Gastroesophageal sphincter (tissue), 4 donors: ENCODE measurements at regions not wholly inside any gene's neighbourhood (a gene's known extent, or its start where the extent isn't known, plus 50 kb on each side); places are given as distances from the start of the nearest gene placed in this dataset.

Experiments
- ATAC-seq: fragments of 150-250 bp; one replicate; pipeline ENCODE4 v1.9.1; 2016; ENCODE audit warnings: mild to moderate bottlenecking, moderate library complexity
- H3K27ac ChIP-seq, 4 donors: fragments of 200-600 bp; sonication (generic) in 3 of 4; 1 replicate in 3 of 4; 2 replicates in 1 of 4; pipeline ENCODE4 v1.5.1; 2016 to 2019
- H3K27me3 ChIP-seq: fragments of 200-600 bp; sonication (generic); one replicate; pipeline ENCODE4 v1.5.1; 2019
- H3K36me3 ChIP-seq, 2 donors: fragments of 200-600 bp; sonication (generic); one replicate each; pipeline ENCODE4 v1.5.1; 2019; ENCODE audit warnings: control low read depth in 1 of 2
- H3K4me1 ChIP-seq, 3 donors: fragments of 200-600 bp; sonication (generic); 1 replicate in 2 of 3; 2 replicates in 1 of 3; pipeline ENCODE4 v1.5.1; 2016 to 2019; ENCODE audit warnings: control low read depth in 2 of 3
- H3K4me3 ChIP-seq, 2 donors: fragments of 200-600 bp; sonication (generic); one replicate each; pipeline ENCODE4 v1.5.1; 2019; ENCODE audit warnings: mild to moderate bottlenecking in 1 of 2, moderate library complexity in 1 of 2
- H3K9me3 ChIP-seq, 3 donors: fragments of 200-600 bp; sonication (generic); one replicate each; pipeline ENCODE4 v1.5.1; 2017 to 2019; ENCODE audit warnings: control low read depth in 2 of 3
- CTCF ChIP-seq, 4 experiments: fragments of 200-600 bp in 2 of 4; fragments of 450-650 bp in 2 of 4; sonication (generic) in 1 of 4; IDR thresholded peaks; one replicate each; pipeline ENCODE4 v1.5.1; 2017 to 2019; ENCODE audit warnings: antibody characterized with exemption in 4 of 4, mild to moderate bottlenecking in 2 of 4, moderate library complexity in 2 of 4
- EP300 ChIP-seq: sonication (generic); formaldehyde crosslinking; IDR thresholded peaks from one replicate; pipeline ENCODE4 v1.6.1; 2017; ENCODE audit warnings: antibody characterized with exemption, mild to moderate bottlenecking
- POLR2A ChIP-seq, 2 donors: fragments of 450-650 bp; IDR thresholded peaks; one replicate each; pipeline ENCODE4 v1.6.1; 2017; ENCODE audit warnings: antibody characterized with exemption in 2 of 2, mild to moderate bottlenecking in 2 of 2, moderate library complexity in 1 of 2
- POLR2AphosphoS5 ChIP-seq: sonication (generic); formaldehyde crosslinking; IDR thresholded peaks from one replicate; pipeline ENCODE4 v1.6.1; 2017; ENCODE audit warnings: antibody characterized with exemption
- WGBS, 2 donors: methylation state at CpG; one replicate each; pipeline ENCODE4 v1.1.5; 2018; ENCODE audit warnings: low coverage in 1 of 2; 5-methylcytosine and 5-hydroxymethylcytosine counted together

DNA sequence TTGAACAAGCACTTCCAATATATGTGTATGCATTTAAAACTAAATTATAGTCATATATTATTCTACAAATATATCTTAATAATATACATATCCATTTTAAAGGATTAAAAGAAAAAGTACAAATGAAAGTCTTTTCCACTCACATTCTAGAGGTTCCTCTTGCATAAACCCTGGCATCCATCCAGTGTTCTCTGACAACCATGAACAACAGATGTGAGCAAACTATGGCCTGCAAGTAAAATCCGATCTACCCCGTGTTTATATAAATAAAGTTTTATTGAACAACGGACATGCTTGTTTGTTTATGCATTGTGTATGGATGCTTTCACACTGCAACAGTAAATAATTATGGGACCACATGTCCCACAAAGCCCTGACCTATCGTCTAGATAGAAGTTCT lies 1122.3 kb downstream of the EPHA7 start:
- Histone ChIP-seq H3K27me3 (no peaks in the 10 kb centered on the region), H3K9me3 (no peaks in the 10 kb centered on the region), H3K27ac (no peak overlapping the region), H3K4me1 (no peaks in the 10 kb centered on the region), H3K36me3 (no peaks in the 10 kb centered on the region), H3K4me3 (no peak overlapping the region)
- TF ChIP-seq POLR2AphosphoS5 (no peak), EP300 (no peak), CTCF (IDR thresholded peaks at IDR 0.05) (no peak), POLR2A (IDR thresholded peaks at IDR 0.05) (no peak)
- 65% methylated on average over 4 of the region's 4 CpGs for WGBS, 2 donors
- no peak for ATAC-seq

DNA sequence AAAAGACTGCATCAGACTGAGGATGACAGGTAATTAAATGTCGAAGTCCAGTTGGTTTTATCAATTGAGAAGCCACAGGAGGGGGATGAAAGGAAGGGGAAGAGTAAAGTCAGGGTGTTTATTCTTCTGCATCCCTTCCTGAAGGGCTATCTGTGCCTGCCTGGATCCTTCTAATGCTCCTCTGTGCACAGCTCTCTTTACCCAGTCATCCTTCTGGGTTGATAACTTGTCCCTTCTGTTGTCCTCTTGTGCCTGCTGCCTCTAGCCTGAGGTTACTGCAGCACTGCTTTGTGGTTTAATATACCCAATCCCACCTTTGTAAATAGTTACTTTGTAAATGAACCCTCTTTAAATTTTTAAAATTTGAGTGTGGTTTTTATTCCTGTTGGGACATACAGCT lies 1127.3 kb downstream of the EPHA7 start:
- WGBS, 2 donors, result 15 to 40% methylated on average over 1 of the region's 1 CpG
- no peaks in the 10 kb centered on the region for H3K4me1 ChIP-seq
- H3K4me3 ChIP-seq, result no peak overlapping the region
- no peaks in the 10 kb centered on the region for H3K27me3 ChIP-seq
- ATAC-seq, result no peak
- TF ChIP-seq CTCF (IDR thresholded peaks at IDR 0.05), result no peak
- TF ChIP-seq POLR2A (IDR thresholded peaks at IDR 0.05), result no peak
- TF ChIP-seq EP300, result no peak
- no peak for TF ChIP-seq POLR2AphosphoS5
- H3K9me3 ChIP-seq, result no peaks in the 10 kb centered on the region
- no peak overlapping the region for H3K27ac ChIP-seq
- no peaks in the 10 kb centered on the region for H3K36me3 ChIP-seq

- no peaks in the 10 kb centered on the region for H3K36me3 ChIP-seq
- H3K9me3 ChIP-seq, result no peaks in the 10 kb centered on the region
- H3K4me1 ChIP-seq, result no peaks in the 10 kb centered on the region
- TF ChIP-seq EP300 (no peak), POLR2AphosphoS5 (no peak), CTCF (IDR thresholded peaks at IDR 0.05) (no peak), POLR2A (IDR thresholded peaks at IDR 0.05) (no peak)
- no peak for ATAC-seq
- no peaks in the 10 kb centered on the region for H3K27me3 ChIP-seq
- no peak overlapping the region for H3K27ac ChIP-seq
- H3K4me3 ChIP-seq, result no peak overlapping the region
Measured at GRCh38 chr6:92289831-92290230, 1129.5 kb downstream of the EPHA7 start.

- H3K27me3 ChIP-seq, result no peaks in the 10 kb centered on the region
- no peak for ATAC-seq
- H3K4me1 ChIP-seq, result no peaks in the 10 kb centered on the region
- 35 to 37% methylated on average over 3 of the region's 3 CpGs for WGBS, 2 donors
- TF ChIP-seq POLR2A (IDR thresholded peaks at IDR 0.05) (no peak), EP300 (no peak), POLR2AphosphoS5 (no peak), CTCF (IDR thresholded peaks at IDR 0.05) (no peak)
- H3K9me3 ChIP-seq, result no peaks in the 10 kb centered on the region
- H3K27ac ChIP-seq, result no peak overlapping the region
- no peaks in the 10 kb centered on the region for H3K36me3 ChIP-seq
- no peak overlapping the region for H3K4me3 ChIP-seq
Measured at GRCh38 chr6:92281571-92282076, 1137.7 kb downstream of the EPHA7 start.

DNA sequence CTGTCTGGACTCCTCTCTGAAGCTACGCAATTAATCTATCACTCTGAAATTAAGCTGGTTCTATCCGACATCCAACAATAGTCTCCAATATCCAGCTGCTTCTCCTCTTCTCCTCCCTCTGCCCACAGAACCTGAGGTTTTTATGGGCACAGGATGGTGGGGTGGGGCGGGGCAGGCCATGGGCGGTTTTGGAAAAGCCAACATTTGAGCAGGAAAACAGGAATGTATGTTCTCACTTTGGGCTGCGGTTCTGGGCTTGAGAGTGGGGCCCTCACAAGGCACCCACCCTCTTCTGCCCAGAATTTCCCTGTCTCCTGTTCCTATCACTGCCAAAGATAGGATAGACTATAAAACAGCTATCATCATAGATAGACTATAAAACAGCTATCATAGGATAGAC lies 1144.2 kb downstream of the EPHA7 start:
- Histone ChIP-seq H3K4me1 (no peaks in the 10 kb centered on the region), H3K27ac (no peak overlapping the region), H3K36me3 (no peaks in the 10 kb centered on the region), H3K4me3 (no peak overlapping the region), H3K27me3 (no peaks in the 10 kb centered on the region), H3K9me3 (no peaks in the 10 kb centered on the region)
- TF ChIP-seq POLR2AphosphoS5 (no peak), POLR2A (IDR thresholded peaks at IDR 0.05) (no peak), CTCF (IDR thresholded peaks at IDR 0.05) (no peak), EP300 (no peak)
- no peak for ATAC-seq
- 80 to 83% methylated on average over 1 to 4 of the region's 5 CpGs for WGBS, 2 donors
